ENCODE measurements at regions not wholly inside any gene's neighbourhood (a gene's known extent, or its start where the extent isn't known, plus 50 kb on each side); places are given as distances from the start of the nearest gene placed in this dataset.
"Not testable (repeated sequence)": the region's sequence is repeated elsewhere in the genome, so short reads cannot be mapped to it uniquely, and the experiment has no call there.

DNA sequence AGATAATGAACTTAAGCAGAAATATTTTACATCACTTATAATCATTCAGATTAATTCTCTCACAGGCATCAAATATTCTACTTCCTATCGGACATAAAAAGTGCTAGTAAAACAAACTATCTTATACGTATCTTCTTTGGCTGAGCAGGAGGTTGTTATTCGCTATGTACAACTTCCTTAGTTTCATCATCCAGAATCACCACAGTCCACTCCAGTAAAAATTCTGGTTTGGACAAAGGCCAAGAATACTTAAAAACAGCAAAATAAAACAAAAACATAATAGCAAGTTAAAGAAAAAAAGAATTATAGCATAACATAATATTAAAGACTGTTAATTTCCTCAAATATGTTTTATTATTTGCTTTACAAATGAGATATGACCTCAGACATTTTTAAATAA lies 1077.1 kb upstream of the CELF4 start:
- Histone ChIP-seq H3K9me3 (ENCODE audit: control insufficient read depth, insufficient read depth, low read length) (no peaks in the 10 kb centered on the region), H3K27me3 (ENCODE audit: control insufficient read depth, insufficient read depth, low read length) (no peaks in the 10 kb centered on the region), H3K4me3 (ENCODE audit: low read length) (no peak overlapping the region), H3K4me1 (ENCODE audit: control insufficient read depth, insufficient read depth, low read length) (no peaks in the 10 kb centered on the region), H3K27ac (ENCODE audit: low read length) (no peak overlapping the region), H3K36me3 (ENCODE audit: control insufficient read depth, insufficient read depth, low read length) (no peaks in the 10 kb centered on the region)
- no peak for DNase-seq (ENCODE audit: low read depth, low spot score)
- WGBS (ENCODE audit: insufficient coverage, insufficient read length) = no CpG with 5 or more reads among the region's 3 CpGs

DNA sequence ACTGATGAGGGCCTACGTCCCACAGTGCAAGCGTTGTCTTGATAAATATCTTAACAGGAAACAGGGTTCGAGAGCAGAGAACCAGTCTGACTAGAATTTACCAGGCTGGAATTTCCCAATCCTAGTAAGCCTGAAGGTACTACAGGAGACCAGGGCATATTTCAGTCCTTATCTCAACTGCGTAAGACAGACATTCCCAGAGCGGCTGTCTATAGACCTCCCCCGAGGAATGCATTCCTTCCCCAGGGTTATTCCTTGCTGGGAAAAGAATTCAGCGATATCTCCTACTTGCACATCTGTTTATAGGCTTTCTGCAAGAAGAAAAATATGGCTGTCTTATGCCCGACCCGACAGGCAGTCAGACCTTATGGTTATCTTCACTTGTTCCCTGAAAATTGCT lies 1074.1 kb upstream of the CELF4 start:
- not testable (repeated sequence) for DNase-seq (ENCODE audit: low read depth, low spot score); H3K4me3 ChIP-seq (ENCODE audit: low read length); H3K36me3 ChIP-seq (ENCODE audit: control insufficient read depth, insufficient read depth, low read length); H3K4me1 ChIP-seq (ENCODE audit: control insufficient read depth, insufficient read depth, low read length); H3K9me3 ChIP-seq (ENCODE audit: control insufficient read depth, insufficient read depth, low read length); H3K27me3 ChIP-seq (ENCODE audit: control insufficient read depth, insufficient read depth, low read length); H3K27ac ChIP-seq (ENCODE audit: low read length)
- WGBS (ENCODE audit: insufficient coverage, insufficient read length) = no CpG with 5 or more reads among the region's 9 CpGs

DNA sequence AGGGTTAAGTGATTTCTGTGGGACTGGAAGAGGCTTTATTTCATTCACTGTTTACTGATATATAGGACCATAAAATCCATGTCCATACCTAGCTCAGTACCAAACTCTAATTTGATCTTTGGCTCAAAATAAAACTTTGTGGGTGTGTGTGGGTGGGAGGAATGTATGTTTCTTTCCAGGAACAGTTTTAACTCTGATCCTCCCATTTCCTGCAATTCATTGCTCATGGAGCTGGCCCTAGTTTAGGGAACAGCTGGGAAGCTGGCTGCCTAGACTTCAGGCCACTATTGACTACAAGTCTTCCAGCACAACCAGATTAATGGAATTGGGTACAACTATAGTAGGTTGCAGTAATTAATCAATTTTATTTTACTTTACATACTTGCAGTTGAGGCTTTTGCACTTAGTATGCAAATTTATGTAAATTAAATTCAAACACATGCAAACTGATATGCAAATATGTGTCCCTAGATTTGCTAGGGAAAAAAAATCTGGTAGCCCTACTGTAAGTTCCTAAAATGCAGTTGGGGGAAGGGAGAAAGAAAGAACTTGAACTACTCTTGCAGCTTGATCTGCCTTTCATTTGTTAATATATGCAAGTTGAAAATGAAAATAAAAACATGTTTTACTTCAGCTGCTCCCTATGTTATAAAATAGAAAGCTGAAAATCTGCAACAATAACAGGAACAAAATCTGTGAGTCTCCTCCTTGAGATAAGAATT lies 1070.3 kb upstream of the CELF4 start:
- no peak overlapping the region for H3K27ac ChIP-seq (ENCODE audit: low read length)
- DNase-seq (ENCODE audit: low read depth, low spot score) = no peak
- H3K36me3 ChIP-seq (ENCODE audit: control insufficient read depth, insufficient read depth, low read length) = no peaks in the 10 kb centered on the region
- no peaks in the 10 kb centered on the region for H3K9me3 ChIP-seq (ENCODE audit: control insufficient read depth, insufficient read depth, low read length)
- H3K27me3 ChIP-seq (ENCODE audit: control insufficient read depth, insufficient read depth, low read length) = no peaks in the 10 kb centered on the region
- H3K4me3 ChIP-seq (ENCODE audit: low read length) = no peak overlapping the region
- peaks cover 3% of the 10 kb centered on the region; the same call in 1 of the 2 replicates for H3K4me1 ChIP-seq (ENCODE audit: control insufficient read depth, insufficient read depth, low read length)

DNA sequence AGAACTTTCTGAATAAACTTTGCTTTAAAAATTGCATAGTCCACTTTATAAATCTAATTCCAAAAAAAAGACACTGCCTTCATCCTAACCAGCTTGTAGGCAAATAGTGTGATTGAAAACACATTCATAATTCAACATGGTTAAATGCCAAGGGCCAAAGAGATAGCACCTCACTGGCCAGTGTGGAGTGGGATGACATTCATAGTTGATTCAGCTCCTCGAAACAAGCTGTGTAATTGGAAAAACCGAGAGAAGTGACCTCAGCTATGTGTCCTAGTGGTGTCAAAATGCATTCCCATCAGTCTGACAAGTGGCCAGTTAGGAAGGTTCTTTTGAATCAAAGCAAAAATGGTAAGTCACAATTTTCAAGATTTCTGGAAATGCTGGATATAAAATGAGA lies 1068.5 kb upstream of the CELF4 start:
- Histone ChIP-seq H3K27ac (ENCODE audit: low read length) (no peak overlapping the region), H3K9me3 (ENCODE audit: control insufficient read depth, insufficient read depth, low read length) (no peaks in the 10 kb centered on the region), H3K4me1 (ENCODE audit: control insufficient read depth, insufficient read depth, low read length) (peaks cover 3% of the 10 kb centered on the region; the same call in 1 of the 2 replicates), H3K4me3 (ENCODE audit: low read length) (no peak overlapping the region), H3K27me3 (ENCODE audit: control insufficient read depth, insufficient read depth, low read length) (no peaks in the 10 kb centered on the region), H3K36me3 (ENCODE audit: control insufficient read depth, insufficient read depth, low read length) (no peaks in the 10 kb centered on the region)
- no peak for DNase-seq (ENCODE audit: low read depth, low spot score)
- no CpG with 5 or more reads among the region's 2 CpGs for WGBS (ENCODE audit: insufficient coverage, insufficient read length)

DNA sequence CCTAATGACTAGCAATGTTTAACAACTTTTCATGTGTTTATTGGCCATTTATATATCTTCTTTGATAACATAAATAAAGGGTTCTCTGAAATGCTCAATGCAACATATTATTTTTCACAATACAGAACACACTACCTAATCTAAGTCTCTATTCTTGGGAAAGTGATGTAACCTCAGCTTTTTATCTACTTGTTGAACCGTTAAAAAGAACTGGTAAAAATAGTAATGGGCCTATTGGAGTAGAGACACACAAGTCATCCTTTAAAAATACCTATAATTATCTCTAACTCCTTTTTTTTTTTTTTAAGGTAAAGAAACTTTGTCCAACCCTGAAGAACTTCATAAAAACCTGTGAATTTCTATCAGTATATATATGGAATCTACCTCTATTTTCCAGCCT lies 1067.7 kb upstream of the CELF4 start:
- H3K36me3 ChIP-seq (ENCODE audit: control insufficient read depth, insufficient read depth, low read length) = no peaks in the 10 kb centered on the region
- WGBS (ENCODE audit: insufficient coverage, insufficient read length) = no CpG with 5 or more reads among the region's 1 CpG
- H3K27me3 ChIP-seq (ENCODE audit: control insufficient read depth, insufficient read depth, low read length) = no peaks in the 10 kb centered on the region
- H3K4me3 ChIP-seq (ENCODE audit: low read length) = no peak overlapping the region
- H3K9me3 ChIP-seq (ENCODE audit: control insufficient read depth, insufficient read depth, low read length) = no peaks in the 10 kb centered on the region
- H3K4me1 ChIP-seq (ENCODE audit: control insufficient read depth, insufficient read depth, low read length) = peaks cover 3% of the 10 kb centered on the region; the same call in 1 of the 2 replicates
- no peak for DNase-seq (ENCODE audit: low read depth, low spot score)
- no peak overlapping the region for H3K27ac ChIP-seq (ENCODE audit: low read length)

DNA sequence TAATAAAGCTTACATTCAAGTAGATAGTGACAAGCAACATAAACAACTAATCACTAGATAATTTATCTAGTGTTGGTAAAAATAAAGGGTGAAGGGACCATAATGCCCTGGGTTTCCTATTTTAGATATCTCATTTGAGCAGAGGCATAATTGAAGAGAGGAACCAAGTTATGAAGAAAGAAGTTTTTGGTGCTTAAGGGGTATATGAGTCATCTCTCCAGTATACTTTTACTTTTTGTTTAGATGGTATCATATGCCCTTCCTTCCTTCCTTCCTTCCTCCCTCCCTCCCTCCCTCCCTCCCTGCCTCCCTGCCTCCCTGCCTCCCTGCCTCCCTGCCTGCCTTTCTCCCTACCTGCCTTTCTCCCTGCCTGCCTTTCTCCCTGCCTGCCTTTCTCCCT lies 1053.5 kb upstream of the CELF4 start:
- no peaks in the 10 kb centered on the region for H3K4me1 ChIP-seq (ENCODE audit: control insufficient read depth, insufficient read depth, low read length)
- no peaks in the 10 kb centered on the region for H3K27me3 ChIP-seq (ENCODE audit: control insufficient read depth, insufficient read depth, low read length)
- no peak overlapping the region for H3K27ac ChIP-seq (ENCODE audit: low read length)

DNA sequence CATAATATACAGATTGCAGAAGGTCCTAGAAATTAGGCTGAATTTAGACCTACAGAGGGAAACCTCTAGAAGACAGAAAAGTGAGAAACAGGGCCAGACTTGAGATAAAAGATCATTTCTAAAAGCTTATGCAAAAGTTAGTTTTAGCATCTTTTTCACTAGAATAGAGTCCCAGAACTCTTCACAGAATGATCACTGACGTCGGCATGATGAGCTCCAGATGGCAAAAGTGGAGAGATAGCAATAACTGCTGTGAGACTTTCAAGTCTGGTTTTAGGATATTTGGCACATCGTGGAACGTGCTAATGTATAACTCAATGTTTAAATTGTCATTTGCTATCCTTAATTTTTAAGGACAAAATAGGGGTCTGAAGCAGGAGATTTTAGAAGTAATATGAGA lies 1050.7 kb upstream of the CELF4 start:
- no peaks in the 10 kb centered on the region for H3K27me3 ChIP-seq (ENCODE audit: control insufficient read depth, insufficient read depth, low read length)
- WGBS (ENCODE audit: insufficient coverage, insufficient read length) = no CpG with 5 or more reads among the region's 4 CpGs
- H3K9me3 ChIP-seq (ENCODE audit: control insufficient read depth, insufficient read depth, low read length) = no peaks in the 10 kb centered on the region
- H3K36me3 ChIP-seq (ENCODE audit: control insufficient read depth, insufficient read depth, low read length) = no peaks in the 10 kb centered on the region
- no peaks in the 10 kb centered on the region for H3K4me1 ChIP-seq (ENCODE audit: control insufficient read depth, insufficient read depth, low read length)
- no peak overlapping the region for H3K4me3 ChIP-seq (ENCODE audit: low read length)
- H3K27ac ChIP-seq (ENCODE audit: low read length) = no peak overlapping the region
- no peak for DNase-seq (ENCODE audit: low read depth, low spot score)

More for the DNA sequence above, 1053.5 kb upstream of the CELF4 start:
- H3K4me3 ChIP-seq (ENCODE audit: low read length) = no peak overlapping the region
- DNase-seq (ENCODE audit: low read depth, low spot score) = no peak
- H3K36me3 ChIP-seq (ENCODE audit: control insufficient read depth, insufficient read depth, low read length) = no peaks in the 10 kb centered on the region
- no peaks in the 10 kb centered on the region for H3K9me3 ChIP-seq (ENCODE audit: control insufficient read depth, insufficient read depth, low read length)

- no peak for DNase-seq (ENCODE audit: low read depth, low spot score)
- WGBS (ENCODE audit: insufficient coverage, insufficient read length) = no CpG with 5 or more reads among the region's 2 CpGs
- no peak overlapping the region for H3K4me3 ChIP-seq (ENCODE audit: low read length)
- no peaks in the 10 kb centered on the region for H3K27me3 ChIP-seq (ENCODE audit: control insufficient read depth, insufficient read depth, low read length)
- no peaks in the 10 kb centered on the region for H3K36me3 ChIP-seq (ENCODE audit: control insufficient read depth, insufficient read depth, low read length)
- H3K27ac ChIP-seq (ENCODE audit: low read length) = no peak overlapping the region
- no peaks in the 10 kb centered on the region for H3K4me1 ChIP-seq (ENCODE audit: control insufficient read depth, insufficient read depth, low read length)
- H3K9me3 ChIP-seq (ENCODE audit: control insufficient read depth, insufficient read depth, low read length) = no peaks in the 10 kb centered on the region
Measured at GRCh38 chr18:38612904-38613303, 1047.3 kb upstream of the CELF4 start.

DNA sequence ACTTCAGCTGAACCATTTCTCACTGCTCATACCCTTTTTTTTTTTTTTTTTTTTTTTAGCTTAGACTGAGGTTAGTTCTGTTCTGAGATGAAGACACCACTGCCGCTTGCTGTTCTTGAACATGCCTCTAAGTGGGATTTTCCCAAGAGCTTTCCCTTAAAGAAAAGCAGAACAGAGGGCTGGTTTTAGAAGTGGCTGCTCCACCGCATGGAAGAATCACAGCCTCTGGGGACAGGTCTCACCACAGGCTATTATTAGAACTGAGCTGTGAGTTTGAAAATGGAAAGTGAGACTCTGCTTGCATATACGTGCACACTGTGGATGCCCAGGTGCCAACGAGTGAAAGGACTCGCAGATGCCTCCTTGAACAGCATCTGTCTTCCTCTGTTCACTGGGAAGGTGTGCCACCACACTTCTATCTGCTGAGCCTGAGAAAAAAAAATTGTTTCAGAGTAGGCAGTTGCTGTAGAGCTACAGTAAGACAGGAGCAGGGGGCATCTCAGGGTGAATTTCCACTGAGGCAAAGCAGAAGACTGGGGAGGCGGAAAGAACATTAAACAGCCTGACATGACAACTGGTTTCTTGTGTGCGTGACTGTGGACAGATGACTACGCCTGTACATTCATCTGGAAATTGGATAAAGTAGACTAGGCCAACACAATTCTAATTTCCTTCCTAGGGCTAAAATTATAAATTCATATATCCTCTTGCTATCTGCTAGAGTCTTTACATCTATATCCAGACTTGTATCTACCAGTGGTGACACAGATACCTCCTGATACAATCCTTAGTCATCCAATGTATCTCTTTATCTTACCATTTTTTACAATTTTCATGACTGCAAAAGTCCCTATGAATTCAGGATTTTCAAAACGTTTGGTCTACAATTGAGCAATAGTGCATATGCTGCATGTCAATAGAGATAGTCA lies 1045.7 kb upstream of the CELF4 start:
- Histone ChIP-seq H3K4me1 (ENCODE audit: control insufficient read depth, insufficient read depth, low read length) (no peaks in the 10 kb centered on the region), H3K27ac (ENCODE audit: low read length) (no peak overlapping the region), H3K9me3 (ENCODE audit: control insufficient read depth, insufficient read depth, low read length) (no peaks in the 10 kb centered on the region), H3K4me3 (ENCODE audit: low read length) (no peak overlapping the region), H3K27me3 (ENCODE audit: control insufficient read depth, insufficient read depth, low read length) (no peaks in the 10 kb centered on the region), H3K36me3 (ENCODE audit: control insufficient read depth, insufficient read depth, low read length) (no peaks in the 10 kb centered on the region)
- no CpG with 5 or more reads among the region's 9 CpGs for WGBS (ENCODE audit: insufficient coverage, insufficient read length)
- DNase-seq (ENCODE audit: low read depth, low spot score) = no peak

DNA sequence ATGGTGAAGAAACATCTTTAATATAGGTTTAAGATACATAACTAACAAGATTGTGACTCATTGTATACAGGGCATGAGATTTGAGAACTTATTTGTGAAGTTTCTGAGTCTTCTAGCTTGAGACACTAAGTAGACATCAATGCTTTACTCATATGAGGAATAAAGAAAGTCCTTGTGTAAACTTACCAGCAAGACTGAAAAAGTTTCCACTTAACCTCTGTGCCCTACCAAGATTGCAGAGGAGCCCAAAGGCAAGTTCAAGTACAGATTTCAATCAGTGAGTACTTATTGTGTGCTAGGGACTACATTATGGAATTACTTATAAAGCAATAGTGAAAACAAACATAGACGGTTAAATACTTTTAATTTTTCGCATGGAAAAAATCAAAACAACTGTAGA lies 1041.2 kb upstream of the CELF4 start:
- DNase-seq (ENCODE audit: low read depth, low spot score) = no peak
- Histone ChIP-seq H3K9me3 (ENCODE audit: control insufficient read depth, insufficient read depth, low read length) (no peaks in the 10 kb centered on the region), H3K27ac (ENCODE audit: low read length) (no peak overlapping the region), H3K36me3 (ENCODE audit: control insufficient read depth, insufficient read depth, low read length) (no peaks in the 10 kb centered on the region), H3K4me1 (ENCODE audit: control insufficient read depth, insufficient read depth, low read length) (no peaks in the 10 kb centered on the region), H3K4me3 (ENCODE audit: low read length) (no peak overlapping the region), H3K27me3 (ENCODE audit: control insufficient read depth, insufficient read depth, low read length) (no peaks in the 10 kb centered on the region)
- no CpG with 5 or more reads among the region's 2 CpGs for WGBS (ENCODE audit: insufficient coverage, insufficient read length)

DNA sequence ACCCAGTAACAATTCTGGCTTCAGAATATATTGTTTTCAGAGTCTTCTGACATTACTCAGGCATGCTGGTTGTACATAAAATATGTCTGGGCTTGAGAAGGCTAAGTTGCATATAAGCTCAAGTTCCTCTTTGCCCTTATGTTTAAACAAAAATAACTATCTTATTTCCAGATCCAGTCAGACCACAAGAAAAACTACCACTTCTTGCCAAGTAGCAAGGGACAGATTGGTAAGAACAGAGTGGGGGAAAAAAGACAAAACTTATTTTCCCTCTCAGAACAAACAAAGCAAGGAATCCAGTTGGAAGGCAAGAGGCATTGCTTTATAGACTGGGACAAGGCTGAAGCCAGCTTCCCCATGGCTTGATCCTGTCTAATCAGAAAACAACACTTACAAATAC lies 1036.7 kb upstream of the CELF4 start:
- Histone ChIP-seq H3K27me3 (ENCODE audit: control insufficient read depth, insufficient read depth, low read length) (no peaks in the 10 kb centered on the region), H3K4me3 (ENCODE audit: low read length) (no peak overlapping the region), H3K27ac (ENCODE audit: low read length) (no peak overlapping the region), H3K9me3 (ENCODE audit: control insufficient read depth, insufficient read depth, low read length) (no peaks in the 10 kb centered on the region), H3K4me1 (ENCODE audit: control insufficient read depth, insufficient read depth, low read length) (no peaks in the 10 kb centered on the region), H3K36me3 (ENCODE audit: control insufficient read depth, insufficient read depth, low read length) (no peaks in the 10 kb centered on the region)
- no peak for DNase-seq (ENCODE audit: low read depth, low spot score)
